Fibroblast of lung (primary cell): ENCODE measurements at regions not wholly inside any gene's neighbourhood (a gene's known extent, or its start where the extent isn't known, plus 50 kb on each side); places are given as distances from the start of the nearest gene placed in this dataset.

Experiments used
- DNase-seq, 2 donors: peaks; one replicate each; pipeline versions ENCODE4 v3.0.0 to v3.0.0-alpha.2; 2010; ENCODE audit warnings: low read depth in 2 of 2
- H2AFZ ChIP-seq: 2 replicates; pipeline ENCODE4 v1.5.1; 2012; ENCODE audit warnings: low read length, control low read depth, inconsistent platforms
- H3K27ac ChIP-seq: 2 replicates; pipeline ENCODE4 v1.5.1; 2011; ENCODE audit warnings: low read length, control low read depth; ENCODE audit not compliant: insufficient read depth
- H3K27me3 ChIP-seq: 2 replicates; pipeline ENCODE4 v1.5.1; 2011; ENCODE audit warnings: mild to moderate bottlenecking, low read length; ENCODE audit not compliant: control insufficient read depth, insufficient read depth
- H3K36me3 ChIP-seq: 2 replicates; pipeline ENCODE4 v1.5.1; 2011; ENCODE audit warnings: low read length; ENCODE audit not compliant: control insufficient read depth, insufficient read depth
- H3K4me1 ChIP-seq: 2 replicates; pipeline ENCODE4 v1.5.1; 2011; ENCODE audit warnings: low read length; ENCODE audit not compliant: control insufficient read depth, insufficient read depth; ENCODE audit errors: extremely low read depth
- H3K4me2 ChIP-seq: 2 replicates; pipeline ENCODE4 v1.5.1; 2011; ENCODE audit warnings: low read length, control low read depth; ENCODE audit not compliant: insufficient read depth; ENCODE audit errors: extremely low read depth
- H3K4me3 ChIP-seq, 4 experiments: fragments of 200-600 bp in 1 of 4; sonication (generic) in 1 of 4; replicated peaks in 1 of 4; 2 replicates each; pipeline ENCODE4 v1.5.1; 2011 to 2016; ENCODE audit warnings: low read length in 4 of 4, low read depth in 3 of 4, mild to moderate bottlenecking in 3 of 4, control low read depth in 2 of 4, inconsistent platforms in 1 of 4, mixed read lengths in 1 of 4; ENCODE audit not compliant: insufficient read depth in 1 of 4; ENCODE audit errors: control extremely low read depth in 1 of 4
- H3K79me2 ChIP-seq: 2 replicates; pipeline ENCODE4 v1.5.1; 2012; ENCODE audit warnings: mild to moderate bottlenecking, low read length, inconsistent platforms; ENCODE audit not compliant: control insufficient read depth, insufficient read depth
- H3K9ac ChIP-seq: 2 replicates; pipeline ENCODE4 v1.5.1; 2011; ENCODE audit warnings: mild to moderate bottlenecking, low read length, control low read depth; ENCODE audit not compliant: insufficient read depth
- H3K9me3 ChIP-seq: 2 replicates; pipeline ENCODE4 v1.5.1; 2012; ENCODE audit warnings: low read depth, low read length; ENCODE audit not compliant: control insufficient read depth, insufficient read depth
- H4K20me1 ChIP-seq: 2 replicates; pipeline ENCODE4 v1.5.1; 2011; ENCODE audit warnings: low read length; ENCODE audit not compliant: control insufficient read depth, insufficient read depth; ENCODE audit errors: extremely low read depth
- EZH2 ChIP-seq: IDR thresholded peaks from 2 replicates; pipeline ENCODE4 v1.5.1; 2012; ENCODE audit warnings: low read length, control low read depth, mild to moderate bottlenecking; ENCODE audit errors: missing control alignments
- TF ChIP-seq, protein P1 (sequence below), 2 donors: IDR thresholded peaks in 1 of 2; conservative IDR thresholded peaks in 1 of 2; 1 replicate in 1 of 2; 2 replicates in 1 of 2; pipeline ENCODE4 v1.5.1; 2011 to 2012; ENCODE audit warnings: low read length in 2 of 2, control low read depth in 1 of 2, inconsistent platforms in 1 of 2, low read depth in 1 of 2, mild to moderate bottlenecking in 1 of 2

DNA sequence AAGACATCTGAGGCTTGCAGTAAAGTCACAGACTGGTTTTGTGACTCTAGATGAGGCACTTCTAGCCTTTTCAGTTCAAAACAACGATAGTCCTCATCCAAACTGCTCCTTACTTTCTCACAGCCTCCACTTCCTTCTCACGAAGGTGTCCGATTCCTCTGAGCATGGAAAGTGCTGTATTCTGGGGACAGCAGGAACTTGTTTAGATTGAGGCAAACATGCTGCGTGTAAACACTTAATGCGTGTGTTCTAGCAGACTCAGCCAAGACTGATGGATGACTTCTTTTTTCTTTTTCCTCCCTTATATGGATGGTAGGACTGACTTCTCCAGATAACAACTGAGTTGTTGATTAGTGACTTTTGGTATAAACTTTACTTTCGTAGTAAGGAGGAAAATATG is 80.2 kb upstream of the PRDM1 start:
- Histone ChIP-seq H3K9me3 (no peaks in the 10 kb centered on the region), H3K9ac (no peak overlapping the region), H3K36me3 (no peaks in the 10 kb centered on the region), H3K27ac (no peak overlapping the region), H3K4me2 (peak overlapping the region; percentile 60), H4K20me1 (no peaks in the 10 kb centered on the region), H2AFZ (peak overlapping the region; percentile 83), H3K4me1 (peaks cover 3% of the 10 kb centered on the region), H3K79me2 (no peaks in the 10 kb centered on the region), H3K4me3 (no peak overlapping the region), H3K27me3 (no peaks in the 10 kb centered on the region)
- peak in 1 of 2 donors; percentile 68 for DNase-seq
- no peak for TF ChIP-seq EZH2
- TF ChIP-seq, protein P1, sequence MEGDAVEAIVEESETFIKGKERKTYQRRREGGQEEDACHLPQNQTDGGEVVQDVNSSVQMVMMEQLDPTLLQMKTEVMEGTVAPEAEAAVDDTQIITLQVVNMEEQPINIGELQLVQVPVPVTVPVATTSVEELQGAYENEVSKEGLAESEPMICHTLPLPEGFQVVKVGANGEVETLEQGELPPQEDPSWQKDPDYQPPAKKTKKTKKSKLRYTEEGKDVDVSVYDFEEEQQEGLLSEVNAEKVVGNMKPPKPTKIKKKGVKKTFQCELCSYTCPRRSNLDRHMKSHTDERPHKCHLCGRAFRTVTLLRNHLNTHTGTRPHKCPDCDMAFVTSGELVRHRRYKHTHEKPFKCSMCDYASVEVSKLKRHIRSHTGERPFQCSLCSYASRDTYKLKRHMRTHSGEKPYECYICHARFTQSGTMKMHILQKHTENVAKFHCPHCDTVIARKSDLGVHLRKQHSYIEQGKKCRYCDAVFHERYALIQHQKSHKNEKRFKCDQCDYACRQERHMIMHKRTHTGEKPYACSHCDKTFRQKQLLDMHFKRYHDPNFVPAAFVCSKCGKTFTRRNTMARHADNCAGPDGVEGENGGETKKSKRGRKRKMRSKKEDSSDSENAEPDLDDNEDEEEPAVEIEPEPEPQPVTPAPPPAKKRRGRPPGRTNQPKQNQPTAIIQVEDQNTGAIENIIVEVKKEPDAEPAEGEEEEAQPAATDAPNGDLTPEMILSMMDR (conservative IDR thresholded peaks at IDR 0.05 in 1 of 2, IDR thresholded peaks at IDR 0.05 in 1 of 2; ENCODE audit: low read depth in 1 of 2, low read length in 2 of 2): no peak

DNA sequence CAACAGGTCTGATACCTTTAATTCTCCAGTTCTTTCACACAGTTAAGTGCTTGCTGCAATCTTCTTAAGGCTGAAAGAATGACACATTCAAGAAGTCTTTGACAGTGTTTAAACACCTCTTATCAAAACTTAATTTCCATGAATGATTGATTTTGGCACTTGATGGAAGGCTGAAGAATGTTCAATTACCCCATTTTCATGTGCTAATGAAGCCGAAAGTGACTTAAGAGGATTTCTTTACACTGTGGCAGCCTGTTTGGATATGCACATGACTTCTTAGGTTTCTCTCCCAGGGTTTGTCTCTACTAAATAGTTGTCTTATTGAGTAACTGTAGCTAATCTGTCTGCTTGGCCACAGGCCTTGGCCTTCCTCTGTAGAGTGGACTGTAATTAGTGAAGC is 81.1 kb upstream of the PRDM1 start:
- Histone ChIP-seq H2AFZ (no peak overlapping the region), H4K20me1 (no peaks in the 10 kb centered on the region), H3K9ac (no peak overlapping the region), H3K4me3 (no peak overlapping the region), H3K4me1 (peaks cover 3% of the 10 kb centered on the region), H3K79me2 (no peaks in the 10 kb centered on the region), H3K4me2 (no peak overlapping the region), H3K27me3 (no peaks in the 10 kb centered on the region), H3K27ac (no peak overlapping the region), H3K36me3 (no peaks in the 10 kb centered on the region), H3K9me3 (no peaks in the 10 kb centered on the region)
- peak; percentile 58 to 77 for DNase-seq
- TF ChIP-seq, protein P1 (conservative IDR thresholded peaks at IDR 0.05 in 1 of 2, IDR thresholded peaks at IDR 0.05 in 1 of 2; ENCODE audit: low read depth in 1 of 2, low read length in 2 of 2): no peak
- no peak for TF ChIP-seq EZH2

DNA sequence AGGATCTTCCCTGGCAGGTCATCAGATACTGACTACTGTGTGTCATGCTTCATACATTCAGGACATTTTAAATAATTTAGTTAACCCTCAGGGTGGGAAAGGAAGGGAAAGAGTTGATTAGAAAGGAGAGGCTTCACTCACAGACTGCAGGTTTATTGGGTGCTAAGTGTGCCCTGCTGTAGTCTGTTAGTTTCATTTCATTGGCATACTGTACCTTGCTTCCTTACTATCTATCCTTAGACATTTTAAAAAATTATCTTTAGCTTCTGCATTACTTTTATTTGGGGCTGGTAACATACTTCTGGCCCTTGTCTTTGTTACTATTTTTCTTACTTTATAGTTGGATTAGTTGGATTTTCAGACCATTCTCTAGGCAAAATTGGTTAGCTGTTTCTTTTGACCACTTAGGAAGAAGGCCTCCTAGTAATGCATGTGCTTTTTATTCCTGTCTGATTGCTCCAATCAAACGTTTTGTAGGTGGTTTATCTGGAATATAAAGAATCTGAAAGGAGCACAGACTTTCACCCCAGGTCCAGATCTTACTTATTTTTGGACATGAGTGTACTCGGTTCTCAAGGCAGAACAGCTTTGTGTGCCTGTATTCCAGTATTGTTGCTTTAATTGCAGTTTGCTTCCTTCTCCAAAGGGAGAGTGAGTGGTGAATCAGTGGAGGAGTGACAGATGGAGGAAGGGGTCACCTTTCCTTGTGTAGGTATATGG is 82.7 kb upstream of the PRDM1 start:
- no peak for TF ChIP-seq EZH2
- TF ChIP-seq, protein P1 (conservative IDR thresholded peaks at IDR 0.05 in 1 of 2, IDR thresholded peaks at IDR 0.05 in 1 of 2; ENCODE audit: low read depth in 1 of 2, low read length in 2 of 2): no peak
- H3K9ac ChIP-seq: no peak overlapping the region
- no peak overlapping the region for H2AFZ ChIP-seq
- H3K4me2 ChIP-seq: no peak overlapping the region
- H3K4me3 ChIP-seq: no peak overlapping the region
- peaks cover 3% of the 10 kb centered on the region for H3K4me1 ChIP-seq
- H4K20me1 ChIP-seq: no peaks in the 10 kb centered on the region
- no peak overlapping the region for H3K27ac ChIP-seq
- no peaks in the 10 kb centered on the region for H3K9me3 ChIP-seq
- no peaks in the 10 kb centered on the region for H3K36me3 ChIP-seq
- no peak for DNase-seq
- no peaks in the 10 kb centered on the region for H3K27me3 ChIP-seq
- H3K79me2 ChIP-seq: no peaks in the 10 kb centered on the region
